ENCODE measurements at regions not wholly inside any gene's neighbourhood (a gene's known extent, or its start where the extent isn't known, plus 50 kb on each side); places are given as distances from the start of the nearest gene placed in this dataset.
A peak's percentile ranks its signal among the peaks of the same experiment; 100 is the strongest.

DNA sequence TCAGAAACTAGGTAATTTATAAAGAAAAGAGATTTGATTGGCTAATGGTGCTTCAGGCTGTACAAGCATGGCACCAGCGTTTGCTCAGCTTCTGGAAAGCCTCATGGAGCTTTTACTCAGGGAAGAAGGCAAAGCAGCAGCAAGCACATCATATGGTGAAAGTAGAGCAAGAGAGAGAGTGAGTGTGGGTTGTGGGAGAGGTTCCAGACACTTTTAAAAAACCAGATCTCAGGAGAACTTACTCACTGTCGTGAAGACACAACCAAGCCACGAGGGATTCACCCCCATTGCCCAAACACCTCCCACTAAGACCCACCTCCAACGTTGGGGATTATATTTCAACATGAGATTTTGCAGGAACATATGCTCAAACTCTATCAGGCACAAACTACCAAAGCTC is 554.6 kb upstream of the TNP1 start:
- H3K4me1 Mint-ChIP-seq (ENCODE audit: low read depth, unreplicated experiment) = peaks cover 14% of the 10 kb centered on the region
- TF ChIP-seq, protein P1, sequence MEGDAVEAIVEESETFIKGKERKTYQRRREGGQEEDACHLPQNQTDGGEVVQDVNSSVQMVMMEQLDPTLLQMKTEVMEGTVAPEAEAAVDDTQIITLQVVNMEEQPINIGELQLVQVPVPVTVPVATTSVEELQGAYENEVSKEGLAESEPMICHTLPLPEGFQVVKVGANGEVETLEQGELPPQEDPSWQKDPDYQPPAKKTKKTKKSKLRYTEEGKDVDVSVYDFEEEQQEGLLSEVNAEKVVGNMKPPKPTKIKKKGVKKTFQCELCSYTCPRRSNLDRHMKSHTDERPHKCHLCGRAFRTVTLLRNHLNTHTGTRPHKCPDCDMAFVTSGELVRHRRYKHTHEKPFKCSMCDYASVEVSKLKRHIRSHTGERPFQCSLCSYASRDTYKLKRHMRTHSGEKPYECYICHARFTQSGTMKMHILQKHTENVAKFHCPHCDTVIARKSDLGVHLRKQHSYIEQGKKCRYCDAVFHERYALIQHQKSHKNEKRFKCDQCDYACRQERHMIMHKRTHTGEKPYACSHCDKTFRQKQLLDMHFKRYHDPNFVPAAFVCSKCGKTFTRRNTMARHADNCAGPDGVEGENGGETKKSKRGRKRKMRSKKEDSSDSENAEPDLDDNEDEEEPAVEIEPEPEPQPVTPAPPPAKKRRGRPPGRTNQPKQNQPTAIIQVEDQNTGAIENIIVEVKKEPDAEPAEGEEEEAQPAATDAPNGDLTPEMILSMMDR (IDR thresholded peaks at IDR 0.05; ENCODE audit: partially characterized antibody, unreplicated experiment) = no peak
- H3K27ac Mint-ChIP-seq (ENCODE audit: unreplicated experiment) = no peak overlapping the region

DNA sequence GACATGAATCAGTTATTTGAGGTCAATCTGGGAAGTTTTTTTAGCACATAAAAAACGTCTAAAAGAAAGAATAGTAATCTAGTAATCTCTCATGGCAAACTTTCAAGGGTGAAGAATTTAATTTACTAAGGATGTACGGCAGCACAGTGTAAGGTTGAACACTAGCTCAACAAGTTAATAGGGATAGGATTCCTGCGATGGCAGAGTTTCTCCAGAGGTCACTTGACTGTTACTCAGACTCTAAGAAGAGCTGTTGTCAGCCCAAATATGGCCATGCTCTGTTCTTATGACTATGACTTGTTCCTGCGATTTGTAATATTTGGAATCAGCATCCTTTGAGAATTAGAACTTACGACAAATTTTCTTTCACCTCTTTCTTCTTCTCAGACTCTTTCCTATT is 553.3 kb upstream of the TNP1 start:
- no peaks in the 10 kb centered on the region for H3K27me3 Mint-ChIP-seq (ENCODE audit: unreplicated experiment)
- no peaks in the 10 kb centered on the region for H3K36me3 Mint-ChIP-seq (ENCODE audit: unreplicated experiment)
- no peaks in the 10 kb centered on the region for H3K9me3 Mint-ChIP-seq (ENCODE audit: unreplicated experiment)
- TF ChIP-seq, protein P1 (IDR thresholded peaks at IDR 0.05; ENCODE audit: partially characterized antibody, unreplicated experiment) = no peak
- peaks cover 14% of the 10 kb centered on the region for H3K4me1 Mint-ChIP-seq (ENCODE audit: low read depth, unreplicated experiment)
- no peak overlapping the region for H3K4me3 Mint-ChIP-seq (ENCODE audit: unreplicated experiment)
- DNase-seq = no peak
- H3K27ac Mint-ChIP-seq (ENCODE audit: unreplicated experiment) = no peak overlapping the region

More for the DNA sequence above, 554.6 kb upstream of the TNP1 start:
- DNase-seq = no peak
- H3K9me3 Mint-ChIP-seq (ENCODE audit: unreplicated experiment) = no peaks in the 10 kb centered on the region
- H3K4me3 Mint-ChIP-seq (ENCODE audit: unreplicated experiment) = no peak overlapping the region
- H3K27me3 Mint-ChIP-seq (ENCODE audit: unreplicated experiment) = no peaks in the 10 kb centered on the region
- no peaks in the 10 kb centered on the region for H3K36me3 Mint-ChIP-seq (ENCODE audit: unreplicated experiment)

DNA sequence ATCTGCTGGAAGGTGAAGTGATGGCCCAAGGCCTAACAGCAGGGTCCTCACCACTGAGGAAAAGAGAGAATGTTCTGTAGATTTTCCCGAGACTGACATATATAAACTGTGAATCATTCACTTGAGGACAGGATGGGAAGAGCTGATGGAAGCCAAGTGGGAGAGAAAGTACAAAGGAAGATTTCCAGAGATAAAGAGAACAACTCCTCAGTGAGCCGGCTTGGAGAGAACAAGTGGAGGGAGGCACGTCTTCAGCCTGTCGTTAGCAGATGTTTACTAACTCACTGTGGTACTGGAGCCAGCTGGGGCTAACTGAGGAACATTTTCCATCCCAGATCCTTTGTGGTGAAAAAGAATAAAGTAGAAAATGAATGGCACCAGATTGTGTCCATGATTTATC is 552.9 kb upstream of the TNP1 start:
- no peak for DNase-seq
- TF ChIP-seq, protein P1 (IDR thresholded peaks at IDR 0.05; ENCODE audit: partially characterized antibody, unreplicated experiment) = no peak
- H3K4me3 Mint-ChIP-seq (ENCODE audit: unreplicated experiment) = peak overlapping the region; percentile 11
- no peaks in the 10 kb centered on the region for H3K36me3 Mint-ChIP-seq (ENCODE audit: unreplicated experiment)
- peaks cover 14% of the 10 kb centered on the region for H3K4me1 Mint-ChIP-seq (ENCODE audit: low read depth, unreplicated experiment)
- H3K9me3 Mint-ChIP-seq (ENCODE audit: unreplicated experiment) = no peaks in the 10 kb centered on the region
- H3K27ac Mint-ChIP-seq (ENCODE audit: unreplicated experiment) = peak overlapping the region; percentile 44
- no peaks in the 10 kb centered on the region for H3K27me3 Mint-ChIP-seq (ENCODE audit: unreplicated experiment)

DNA sequence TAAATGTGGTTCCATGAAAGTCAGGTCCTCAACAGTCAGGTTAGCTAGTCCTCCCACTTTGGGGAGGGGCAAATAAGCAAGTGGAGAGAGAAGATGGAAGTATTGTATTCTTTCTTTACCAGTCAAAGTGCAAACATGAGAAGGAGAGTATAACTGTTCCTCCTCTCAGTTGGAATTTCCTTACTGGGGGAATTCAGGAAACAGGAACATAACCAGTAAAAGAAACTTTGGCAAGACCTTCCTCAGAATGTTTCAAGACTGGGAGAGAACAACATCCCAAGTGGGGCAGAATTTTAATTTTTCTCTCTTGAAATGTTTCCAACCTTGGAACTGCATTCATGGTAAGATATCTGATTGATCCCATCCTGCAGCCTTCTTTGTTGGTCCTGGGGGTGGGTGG is 552.4 kb upstream of the TNP1 start:
- no peaks in the 10 kb centered on the region for H3K27me3 Mint-ChIP-seq (ENCODE audit: unreplicated experiment)
- no peak overlapping the region for H3K27ac Mint-ChIP-seq (ENCODE audit: unreplicated experiment)
- H3K36me3 Mint-ChIP-seq (ENCODE audit: unreplicated experiment) = no peaks in the 10 kb centered on the region
- H3K4me1 Mint-ChIP-seq (ENCODE audit: low read depth, unreplicated experiment) = peaks cover 14% of the 10 kb centered on the region
- DNase-seq = no peak
- no peak overlapping the region for H3K4me3 Mint-ChIP-seq (ENCODE audit: unreplicated experiment)
- TF ChIP-seq, protein P1 (IDR thresholded peaks at IDR 0.05; ENCODE audit: partially characterized antibody, unreplicated experiment) = no peak
- H3K9me3 Mint-ChIP-seq (ENCODE audit: unreplicated experiment) = no peaks in the 10 kb centered on the region

DNA sequence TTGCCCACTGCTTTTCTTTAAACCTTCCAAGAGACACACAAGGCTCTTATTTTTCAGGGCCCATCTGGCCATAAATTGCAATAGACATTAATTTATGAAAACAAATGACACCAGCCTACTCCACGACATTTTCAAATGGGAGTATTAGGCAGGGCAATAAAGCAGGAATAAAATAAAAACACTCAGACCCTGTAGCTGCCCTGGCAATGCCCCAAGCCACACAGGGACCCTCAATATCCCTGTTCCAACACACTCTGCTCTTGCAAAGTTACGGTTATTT is 550.8 kb upstream of the TNP1 start:
- DNase-seq = no peak
- no peak overlapping the region for H3K4me3 Mint-ChIP-seq (ENCODE audit: unreplicated experiment)
- H3K27ac Mint-ChIP-seq (ENCODE audit: unreplicated experiment) = no peak overlapping the region
- peaks cover 14% of the 10 kb centered on the region for H3K4me1 Mint-ChIP-seq (ENCODE audit: low read depth, unreplicated experiment)
- no peaks in the 10 kb centered on the region for H3K27me3 Mint-ChIP-seq (ENCODE audit: unreplicated experiment)
- H3K36me3 Mint-ChIP-seq (ENCODE audit: unreplicated experiment) = no peaks in the 10 kb centered on the region
- no peaks in the 10 kb centered on the region for H3K9me3 Mint-ChIP-seq (ENCODE audit: unreplicated experiment)
- TF ChIP-seq, protein P1 (IDR thresholded peaks at IDR 0.05; ENCODE audit: partially characterized antibody, unreplicated experiment) = no peak

Data from glutamatergic neuron (in vitro differentiated cells).